HG03039 (cell line): ENCODE measurements at regions not wholly inside any gene's neighbourhood (a gene's known extent, or its start where the extent isn't known, plus 50 kb on each side); places are given as distances from the start of the nearest gene placed in this dataset.
"Not testable (repeated sequence)": the region's sequence is repeated elsewhere in the genome, so short reads cannot be mapped to it uniquely, and the experiment has no call there.

Experiments used
- ATAC-seq: cut with Tn5 transposase; IDR thresholded peaks from one replicate; pipeline ENCODE4 v1.9.1; 2021; ENCODE audit warnings: mild to moderate bottlenecking, moderate library complexity; ENCODE audit not compliant: unreplicated experiment

GRCh38 chr4:132085105-132085504 lies 1064.0 kb upstream of the PCDH10 start:
- no peak for ATAC-seq

GRCh38 chr4:132094017-132094416 lies 1055.1 kb upstream of the PCDH10 start:
- no peak for ATAC-seq

GRCh38 chr4:132097041-132097440 lies 1052.1 kb upstream of the PCDH10 start:
- ATAC-seq = no peak

GRCh38 chr4:132101526-132101925 lies 1047.6 kb upstream of the PCDH10 start:
- ATAC-seq = no peak

GRCh38 chr4:132108784-132109183 lies 1040.3 kb upstream of the PCDH10 start:
- no peak for ATAC-seq

- ATAC-seq = no peak
Observed at GRCh38 chr4:132114885-132115284, 1034.2 kb upstream of the PCDH10 start.

- not testable (repeated sequence) for ATAC-seq
Observed at GRCh38 chr4:132122741-132123140, 1026.4 kb upstream of the PCDH10 start.

- no peak for ATAC-seq
Observed at GRCh38 chr4:132123870-132124623, 1025.0 kb upstream of the PCDH10 start.

- no peak for ATAC-seq
Observed at GRCh38 chr4:132124624-132124974, 1024.5 kb upstream of the PCDH10 start.

GRCh38 chr4:132125131-132125530 lies 1024.0 kb upstream of the PCDH10 start:
- ATAC-seq = no peak

- no peak for ATAC-seq
Observed at GRCh38 chr4:132132433-132132832, 1016.7 kb upstream of the PCDH10 start.

GRCh38 chr4:132169660-132170059 lies 979.4 kb upstream of the PCDH10 start:
- ATAC-seq = no peak

GRCh38 chr4:132180020-132180427 lies 969.1 kb upstream of the PCDH10 start:
- no peak for ATAC-seq

- ATAC-seq = no peak
Observed at GRCh38 chr4:132195176-132195575, 953.9 kb upstream of the PCDH10 start.

GRCh38 chr4:132203618-132204017 lies 945.5 kb upstream of the PCDH10 start:
- no peak for ATAC-seq

- no peak for ATAC-seq
Observed at GRCh38 chr4:132214519-132214918, 934.6 kb upstream of the PCDH10 start.

- no peak for ATAC-seq
Observed at GRCh38 chr4:132218406-132218805, 930.7 kb upstream of the PCDH10 start.

- no peak for ATAC-seq
Observed at GRCh38 chr4:132227151-132227856, 921.8 kb upstream of the PCDH10 start.

GRCh38 chr4:132227857-132228165 lies 921.3 kb upstream of the PCDH10 start:
- ATAC-seq = not testable (repeated sequence)

GRCh38 chr4:132228676-132229075 lies 920.4 kb upstream of the PCDH10 start:
- no peak for ATAC-seq

GRCh38 chr4:132230025-132230424 lies 919.1 kb upstream of the PCDH10 start:
- no peak for ATAC-seq

- ATAC-seq = no peak
Observed at GRCh38 chr4:132238697-132239096, 910.4 kb upstream of the PCDH10 start.

GRCh38 chr4:132240081-132240480 lies 909.0 kb upstream of the PCDH10 start:
- ATAC-seq = no peak
